ENCODE measurements at regions not wholly inside any gene's neighbourhood (a gene's known extent, or its start where the extent isn't known, plus 50 kb on each side); places are given as distances from the start of the nearest gene placed in this dataset.

DNA sequence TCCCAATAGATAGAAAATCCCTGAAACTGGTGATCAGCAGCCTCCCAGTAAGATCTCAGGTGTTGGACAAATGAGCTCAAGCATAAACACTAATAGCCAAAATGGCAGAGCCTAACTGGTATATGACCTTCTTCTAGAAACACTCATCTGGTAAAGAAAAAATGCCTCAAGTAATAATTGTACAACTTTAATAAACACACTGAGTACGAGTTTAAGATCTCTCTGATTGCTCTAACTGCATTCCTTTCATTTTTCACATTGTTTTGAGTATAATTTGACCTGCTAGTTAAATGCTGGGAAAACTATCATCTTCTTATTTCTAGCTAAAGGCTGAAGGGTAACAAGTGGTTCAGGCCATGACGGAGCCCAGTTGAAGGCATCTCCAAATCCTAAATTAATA lies 2009.5 kb upstream of the PCDH20 start (continued):
- TF ChIP-seq, protein P1, sequence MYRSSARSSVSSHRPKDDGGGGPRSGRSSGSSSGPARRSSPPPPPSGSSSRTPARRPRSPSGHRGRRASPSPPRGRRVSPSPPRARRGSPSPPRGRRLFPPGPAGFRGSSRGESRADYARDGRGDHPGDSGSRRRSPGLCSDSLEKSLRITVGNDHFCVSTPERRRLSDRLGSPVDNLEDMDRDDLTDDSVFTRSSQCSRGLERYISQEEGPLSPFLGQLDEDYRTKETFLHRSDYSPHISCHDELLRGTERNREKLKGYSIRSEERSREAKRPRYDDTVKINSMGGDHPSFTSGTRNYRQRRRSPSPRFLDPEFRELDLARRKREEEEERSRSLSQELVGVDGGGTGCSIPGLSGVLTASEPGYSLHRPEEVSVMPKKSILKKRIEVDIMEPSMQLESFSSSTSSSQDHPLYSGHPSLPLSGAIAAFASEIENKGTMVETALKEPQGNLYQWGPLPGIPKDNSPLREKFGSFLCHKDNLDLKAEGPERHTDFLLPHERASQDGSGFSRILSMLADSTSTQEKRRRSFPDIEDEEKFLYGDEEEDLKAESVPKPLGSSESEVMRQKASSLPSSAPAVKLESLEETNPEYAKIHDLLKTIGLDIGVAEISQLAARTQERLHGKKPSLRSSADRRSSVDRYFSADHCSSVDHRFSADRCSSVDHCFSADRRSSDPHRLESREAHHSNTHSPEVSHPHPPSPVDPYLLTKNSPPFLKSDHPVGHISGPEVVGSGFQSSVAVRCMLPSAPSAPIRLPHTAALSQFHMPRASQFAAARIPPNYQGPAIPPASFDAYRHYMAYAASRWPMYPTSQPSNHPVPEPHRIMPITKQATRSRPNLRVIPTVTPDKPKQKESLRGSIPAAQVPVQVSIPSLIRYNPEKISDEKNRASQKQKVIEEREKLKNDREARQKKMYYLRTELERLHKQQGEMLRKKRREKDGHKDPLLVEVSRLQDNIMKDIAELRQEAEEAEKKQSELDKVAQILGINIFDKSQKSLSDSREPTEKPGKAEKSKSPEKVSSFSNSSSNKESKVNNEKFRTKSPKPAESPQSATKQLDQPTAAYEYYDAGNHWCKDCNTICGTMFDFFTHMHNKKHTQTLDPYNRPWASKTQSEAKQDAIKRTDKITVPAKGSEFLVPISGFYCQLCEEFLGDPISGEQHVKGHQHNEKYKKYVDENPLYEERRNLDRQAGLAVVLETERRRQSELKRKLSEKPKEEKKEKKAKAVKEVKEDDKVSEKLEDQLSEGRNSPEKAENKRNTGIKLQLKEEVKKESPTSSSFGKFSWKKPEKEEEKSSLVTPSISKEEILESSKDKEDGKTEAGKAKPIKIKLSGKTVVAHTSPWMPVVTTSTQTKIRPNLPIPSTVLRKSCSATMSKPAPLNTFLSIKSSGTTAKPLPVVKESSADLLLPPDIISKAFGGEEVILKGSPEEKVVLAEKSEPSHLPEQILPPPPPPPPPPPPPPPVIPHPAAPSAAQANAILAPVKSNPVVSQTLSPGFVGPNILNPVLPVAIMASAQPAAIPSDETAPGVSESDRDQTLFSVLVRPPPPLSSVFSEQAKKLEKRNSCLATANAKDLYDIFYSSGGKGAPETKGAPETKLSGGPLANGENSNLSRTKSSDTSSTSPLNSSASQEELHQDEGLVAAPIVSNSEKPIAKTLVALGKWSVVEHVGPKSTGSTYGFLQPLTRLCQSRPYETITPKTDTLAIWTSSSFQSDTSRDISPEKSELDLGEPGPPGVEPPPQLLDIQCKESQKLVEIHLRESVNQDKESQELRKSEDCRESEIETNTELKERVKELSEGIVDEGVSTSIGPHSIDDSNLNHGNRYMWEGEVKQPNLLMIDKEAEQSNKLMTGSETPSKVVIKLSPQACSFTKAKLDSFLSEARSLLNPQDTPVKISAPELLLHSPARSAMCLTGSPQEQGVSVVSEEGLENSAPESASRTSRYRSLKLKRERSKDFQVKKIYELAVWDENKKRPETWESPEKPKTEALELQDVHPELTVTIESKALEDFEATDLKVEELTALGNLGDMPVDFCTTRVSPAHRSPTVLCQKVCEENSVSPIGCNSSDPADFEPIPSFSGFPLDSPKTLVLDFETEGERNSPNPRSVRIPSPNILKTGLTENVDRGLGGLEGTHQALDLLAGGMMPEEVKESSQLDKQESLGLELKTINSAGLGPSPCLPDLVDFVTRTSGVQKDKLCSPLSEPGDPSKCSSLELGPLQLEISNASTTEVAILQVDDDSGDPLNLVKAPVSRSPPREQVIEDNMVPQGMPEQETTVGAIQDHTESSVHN (CRISPR knock-in tag; IDR thresholded peaks at IDR 0.05) = no peak
- TF ChIP-seq FOSL1 (CRISPR knock-in tag; IDR thresholded peaks at IDR 0.05; ENCODE audit: borderline replicate concordance) = no peak
- no peak for TF ChIP-seq ZSCAN31 (CRISPR knock-in tag; IDR thresholded peaks at IDR 0.05; ENCODE audit: low read depth)
- TF ChIP-seq FOXJ3 (CRISPR knock-in tag; IDR thresholded peaks at IDR 0.05; ENCODE audit: borderline replicate concordance) = no peak
- TF ChIP-seq ZNF569 (CRISPR knock-in tag; IDR thresholded peaks at IDR 0.05; ENCODE audit: borderline replicate concordance) = no peak
- TF ChIP-seq, protein P2, sequence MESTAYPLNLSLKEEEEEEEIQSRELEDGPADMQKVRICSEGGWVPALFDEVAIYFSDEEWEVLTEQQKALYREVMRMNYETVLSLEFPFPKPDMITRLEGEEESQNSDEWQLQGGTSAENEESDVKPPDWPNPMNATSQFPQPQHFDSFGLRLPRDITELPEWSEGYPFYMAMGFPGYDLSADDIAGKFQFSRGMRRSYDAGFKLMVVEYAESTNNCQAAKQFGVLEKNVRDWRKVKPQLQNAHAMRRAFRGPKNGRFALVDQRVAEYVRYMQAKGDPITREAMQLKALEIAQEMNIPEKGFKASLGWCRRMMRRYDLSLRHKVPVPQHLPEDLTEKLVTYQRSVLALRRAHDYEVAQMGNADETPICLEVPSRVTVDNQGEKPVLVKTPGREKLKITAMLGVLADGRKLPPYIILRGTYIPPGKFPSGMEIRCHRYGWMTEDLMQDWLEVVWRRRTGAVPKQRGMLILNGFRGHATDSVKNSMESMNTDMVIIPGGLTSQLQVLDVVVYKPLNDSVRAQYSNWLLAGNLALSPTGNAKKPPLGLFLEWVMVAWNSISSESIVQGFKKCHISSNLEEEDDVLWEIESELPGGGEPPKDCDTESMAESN (CRISPR knock-in tag; conservative IDR thresholded peaks at IDR 0.05) = no peak
